ENCODE measurements at regions not wholly inside any gene's neighbourhood (a gene's known extent, or its start where the extent isn't known, plus 50 kb on each side); places are given as distances from the start of the nearest gene placed in this dataset.

- no peaks in the 10 kb centered on the region for H3K27me3 Mint-ChIP-seq
- no peak overlapping the region for H3K4me2 ChIP-seq (replicated peaks; ENCODE audit: low read depth, low read length, poor library complexity, severe bottlenecking)
- H3K9me3 Mint-ChIP-seq (ENCODE audit: insufficient read depth), result peaks cover 6% of the 10 kb centered on the region
- no peaks in the 10 kb centered on the region for H4K20me1 ChIP-seq (ENCODE audit: control insufficient read depth, insufficient read depth, low read length, poor library complexity, severe bottlenecking)
- intact Hi-C loops (cut with micrococcal nuclease), result no loop called here
- POLR2A ChIA-PET, result no interaction called here
- no peak overlapping the region for H2AFZ ChIP-seq (ENCODE audit: insufficient read depth, low read depth, low read length, poor library complexity, severe bottlenecking)
- no peak overlapping the region for H3K27ac Mint-ChIP-seq
- no peaks in the 10 kb centered on the region for H3K4me1 ChIP-seq (ENCODE audit: control insufficient read depth in 2 of 2, insufficient read depth in 2 of 2, low read length in 2 of 2)
- H3K4me1 Mint-ChIP-seq, result no peaks in the 10 kb centered on the region
- H3K79me2 ChIP-seq (ENCODE audit: control insufficient read depth, insufficient read depth, low read length), result no peaks in the 10 kb centered on the region
- ATAC-seq (ENCODE audit: low read depth) (no peak), DNase-seq (no peak)
- H3K4me3 Mint-ChIP-seq, result no peak overlapping the region
- TF ChIP-seq CTCF (IDR thresholded peaks at IDR 0.05) (no peak), EZH2 (IDR thresholded peaks at IDR 0.05; ENCODE audit: borderline replicate concordance, insufficient read depth, low read depth, low read length, poor library complexity, severe bottlenecking) (no peak)
- CTCF ChIA-PET, result no interaction called here
- H3K36me3 ChIP-seq (replicated peaks in 1 of 2; ENCODE audit: control extremely low read depth in 1 of 2, control insufficient read depth in 1 of 2, extremely low read depth in 1 of 2, insufficient read depth in 2 of 2, low read length in 1 of 2), result no peaks in the 10 kb centered on the region
- WGBS (ENCODE audit: insufficient coverage), result 100% methylated on average over 2 of the region's 2 CpGs
- H3K27me3 ChIP-seq (replicated peaks in 1 of 4; ENCODE audit: control extremely low read depth in 1 of 4, control insufficient read depth in 3 of 4, insufficient read depth in 4 of 4, low read length in 3 of 4), result no peaks in the 10 kb centered on the region
- H3K4me3 ChIP-seq (ENCODE audit: control extremely low read depth in 1 of 5, extremely low read depth in 1 of 5, insufficient read depth in 1 of 5, low read depth in 2 of 5, low read length in 4 of 5), result no peak overlapping the region
- no peak overlapping the region for H3K9ac ChIP-seq (ENCODE audit: low read length)
- H3K27ac ChIP-seq (ENCODE audit: low read length in 2 of 2), result no peak overlapping the region
- peaks cover 0 to 3% (median 0%) of the 10 kb centered on the region in 3 donors for H3K9me3 ChIP-seq (ENCODE audit: control extremely low read depth in 1 of 3, control insufficient read depth in 2 of 3, insufficient read depth in 1 of 3, low read length in 2 of 3)
Measured at GRCh38 chr2:139876321-139876720, 1096.1 kb upstream of the NXPH2 start.

- no peak for TF ChIP-seq EZH2 (IDR thresholded peaks at IDR 0.05; ENCODE audit: borderline replicate concordance, insufficient read depth, low read depth, low read length, poor library complexity, severe bottlenecking)
- no peak for TF ChIP-seq CTCF (IDR thresholded peaks at IDR 0.05)
- Histone ChIP-seq H3K4me1 (ENCODE audit: control insufficient read depth in 2 of 2, insufficient read depth in 2 of 2, low read length in 2 of 2) (no peaks in the 10 kb centered on the region), H3K36me3 (replicated peaks in 1 of 2; ENCODE audit: control extremely low read depth in 1 of 2, control insufficient read depth in 1 of 2, extremely low read depth in 1 of 2, insufficient read depth in 2 of 2, low read length in 1 of 2) (no peaks in the 10 kb centered on the region), H3K4me2 (replicated peaks; ENCODE audit: low read depth, low read length, poor library complexity, severe bottlenecking) (no peak overlapping the region), H3K4me3 (ENCODE audit: control extremely low read depth in 1 of 5, extremely low read depth in 1 of 5, insufficient read depth in 1 of 5, low read depth in 2 of 5, low read length in 4 of 5) (no peak overlapping the region), H3K9me3 (ENCODE audit: control extremely low read depth in 1 of 3, control insufficient read depth in 2 of 3, insufficient read depth in 1 of 3, low read length in 2 of 3) (peaks cover 0 to 3% (median 0%) of the 10 kb centered on the region in 3 donors), H3K9ac (ENCODE audit: low read length) (no peak overlapping the region), H3K27ac (ENCODE audit: low read length in 2 of 2) (no peak overlapping the region), H2AFZ (ENCODE audit: insufficient read depth, low read depth, low read length, poor library complexity, severe bottlenecking) (no peak overlapping the region), H3K79me2 (ENCODE audit: control insufficient read depth, insufficient read depth, low read length) (no peaks in the 10 kb centered on the region), H4K20me1 (ENCODE audit: control insufficient read depth, insufficient read depth, low read length, poor library complexity, severe bottlenecking) (no peaks in the 10 kb centered on the region), H3K27me3 (replicated peaks in 1 of 4; ENCODE audit: control extremely low read depth in 1 of 4, control insufficient read depth in 3 of 4, insufficient read depth in 4 of 4, low read length in 3 of 4) (no peaks in the 10 kb centered on the region)
- ChIA-PET CTCF (no interaction called here), POLR2A (no interaction called here)
- WGBS (ENCODE audit: insufficient coverage), result no CpG with 5 or more reads among the region's 4 CpGs
- Mint-ChIP-seq H3K27me3 (no peaks in the 10 kb centered on the region), H3K4me3 (no peak overlapping the region), H3K27ac (no peak overlapping the region), H3K9me3 (ENCODE audit: insufficient read depth) (peaks cover 6% of the 10 kb centered on the region), H3K4me1 (no peaks in the 10 kb centered on the region)
- DNase-seq, result no peak
- intact Hi-C loops (cut with micrococcal nuclease), result no loop called here
- ATAC-seq (ENCODE audit: low read depth), result no peak
Measured at GRCh38 chr2:139872503-139872902, 1092.3 kb upstream of the NXPH2 start.

Measured in B cell (primary cell).